ENCODE measurements at regions not wholly inside any gene's neighbourhood (a gene's known extent, or its start where the extent isn't known, plus 50 kb on each side); places are given as distances from the start of the nearest gene placed in this dataset.

DNA sequence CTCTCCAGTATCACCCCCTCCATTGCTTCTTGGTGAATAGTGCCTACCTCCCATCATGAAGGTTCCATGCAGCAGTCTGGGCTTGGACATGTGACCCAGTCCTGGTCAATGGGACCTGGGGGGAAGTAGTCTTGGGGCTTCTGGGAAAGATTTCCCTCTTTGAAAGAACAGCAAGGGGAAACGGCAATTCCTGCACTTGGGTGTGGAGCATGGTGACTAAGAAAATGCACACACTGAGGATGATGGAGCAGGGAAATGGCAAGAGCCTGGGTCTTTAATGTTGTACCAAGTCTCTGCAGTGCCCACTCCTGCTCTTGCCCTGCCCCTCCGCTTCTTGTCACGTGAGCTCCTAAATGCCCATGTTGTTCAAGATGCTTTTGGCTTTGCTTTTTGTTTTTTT lies 131.4 kb upstream of the SIX2 start:
- peaks cover 6% of the 10 kb centered on the region for H3K4me1 Mint-ChIP-seq (ENCODE audit: unreplicated experiment)
- H3K36me3 Mint-ChIP-seq (ENCODE audit: unreplicated experiment): peaks cover 3% of the 10 kb centered on the region
- TF ChIP-seq, protein P1, sequence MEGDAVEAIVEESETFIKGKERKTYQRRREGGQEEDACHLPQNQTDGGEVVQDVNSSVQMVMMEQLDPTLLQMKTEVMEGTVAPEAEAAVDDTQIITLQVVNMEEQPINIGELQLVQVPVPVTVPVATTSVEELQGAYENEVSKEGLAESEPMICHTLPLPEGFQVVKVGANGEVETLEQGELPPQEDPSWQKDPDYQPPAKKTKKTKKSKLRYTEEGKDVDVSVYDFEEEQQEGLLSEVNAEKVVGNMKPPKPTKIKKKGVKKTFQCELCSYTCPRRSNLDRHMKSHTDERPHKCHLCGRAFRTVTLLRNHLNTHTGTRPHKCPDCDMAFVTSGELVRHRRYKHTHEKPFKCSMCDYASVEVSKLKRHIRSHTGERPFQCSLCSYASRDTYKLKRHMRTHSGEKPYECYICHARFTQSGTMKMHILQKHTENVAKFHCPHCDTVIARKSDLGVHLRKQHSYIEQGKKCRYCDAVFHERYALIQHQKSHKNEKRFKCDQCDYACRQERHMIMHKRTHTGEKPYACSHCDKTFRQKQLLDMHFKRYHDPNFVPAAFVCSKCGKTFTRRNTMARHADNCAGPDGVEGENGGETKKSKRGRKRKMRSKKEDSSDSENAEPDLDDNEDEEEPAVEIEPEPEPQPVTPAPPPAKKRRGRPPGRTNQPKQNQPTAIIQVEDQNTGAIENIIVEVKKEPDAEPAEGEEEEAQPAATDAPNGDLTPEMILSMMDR (IDR thresholded peaks at IDR 0.05): no peak
- no peak for DNase-seq (ENCODE audit: extremely low spot score, unreplicated experiment)
- no peak overlapping the region for H3K27ac Mint-ChIP-seq (ENCODE audit: unreplicated experiment)
- no peak overlapping the region for H3K4me3 Mint-ChIP-seq (ENCODE audit: unreplicated experiment)
- H3K9me3 Mint-ChIP-seq (ENCODE audit: unreplicated experiment): no peaks in the 10 kb centered on the region
- H3K27me3 Mint-ChIP-seq (ENCODE audit: unreplicated experiment): peaks cover 12% of the 10 kb centered on the region

DNA sequence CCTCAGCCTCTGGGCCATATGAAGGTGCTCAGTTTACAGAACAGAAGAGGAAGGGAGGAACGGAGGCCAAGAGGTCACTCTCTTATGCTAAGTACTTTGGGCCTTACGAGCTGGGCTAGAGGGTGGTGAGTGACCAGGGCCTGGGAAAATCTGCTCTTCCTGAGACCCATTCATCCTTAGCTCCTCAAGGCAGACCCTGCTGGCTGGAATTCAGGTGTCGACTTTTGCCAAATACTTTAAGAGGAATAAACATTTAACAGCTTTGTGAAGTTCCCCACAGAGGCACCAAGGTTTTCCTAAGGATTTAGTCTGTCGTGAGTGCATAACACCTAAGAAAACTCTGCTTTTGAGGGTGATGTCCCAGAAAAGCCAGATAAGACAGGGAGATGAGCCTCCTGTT lies 129.7 kb upstream of the SIX2 start:
- Mint-ChIP-seq H3K36me3 (ENCODE audit: unreplicated experiment) (no peaks in the 10 kb centered on the region), H3K4me3 (ENCODE audit: unreplicated experiment) (no peak overlapping the region), H3K27ac (ENCODE audit: unreplicated experiment) (no peak overlapping the region), H3K27me3 (ENCODE audit: unreplicated experiment) (peaks cover 6% of the 10 kb centered on the region), H3K4me1 (ENCODE audit: unreplicated experiment) (peaks cover 14% of the 10 kb centered on the region), H3K9me3 (ENCODE audit: unreplicated experiment) (no peaks in the 10 kb centered on the region)
- no peak for DNase-seq (ENCODE audit: extremely low spot score, unreplicated experiment)
- TF ChIP-seq, protein P1 (IDR thresholded peaks at IDR 0.05): no peak

DNA sequence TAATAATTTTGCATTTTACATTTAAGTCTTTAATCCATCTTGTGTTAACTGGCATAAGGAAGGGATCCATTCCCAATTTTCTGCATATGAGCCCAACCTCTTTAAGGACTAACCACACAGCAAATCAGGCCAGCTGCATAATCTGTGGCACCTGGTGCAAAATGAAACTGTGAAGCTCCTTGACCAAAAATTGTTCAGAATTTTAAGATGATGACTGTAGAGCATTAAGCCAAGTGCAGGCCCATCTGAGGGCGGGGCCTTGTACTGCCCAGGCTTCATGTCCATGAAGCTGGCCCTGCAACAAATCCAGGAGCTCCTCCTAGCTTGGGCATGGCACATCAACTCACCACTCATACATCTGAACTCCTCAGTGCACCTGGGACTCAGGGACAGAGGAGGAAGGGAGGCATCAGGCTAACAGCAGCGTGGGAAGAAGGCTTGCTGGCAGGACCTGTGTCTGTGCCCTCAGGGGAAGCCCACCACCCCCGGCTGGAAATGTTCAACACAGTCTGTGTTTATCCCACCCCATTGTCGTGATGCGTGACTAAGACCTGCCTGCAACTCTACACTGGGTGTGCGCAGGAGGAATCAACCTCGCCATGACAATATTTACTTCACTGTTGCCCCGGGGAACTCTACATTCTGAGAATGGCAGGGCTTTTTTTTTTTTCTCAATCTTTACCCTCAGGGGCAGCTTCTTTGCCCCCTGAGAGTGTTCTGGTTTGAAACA lies 128.9 kb upstream of the SIX2 start:
- DNase-seq (ENCODE audit: extremely low spot score, unreplicated experiment): peak; percentile 62
- TF ChIP-seq, protein P1 (IDR thresholded peaks at IDR 0.05): no peak
- H3K4me3 Mint-ChIP-seq (ENCODE audit: unreplicated experiment): no peak overlapping the region

DNA sequence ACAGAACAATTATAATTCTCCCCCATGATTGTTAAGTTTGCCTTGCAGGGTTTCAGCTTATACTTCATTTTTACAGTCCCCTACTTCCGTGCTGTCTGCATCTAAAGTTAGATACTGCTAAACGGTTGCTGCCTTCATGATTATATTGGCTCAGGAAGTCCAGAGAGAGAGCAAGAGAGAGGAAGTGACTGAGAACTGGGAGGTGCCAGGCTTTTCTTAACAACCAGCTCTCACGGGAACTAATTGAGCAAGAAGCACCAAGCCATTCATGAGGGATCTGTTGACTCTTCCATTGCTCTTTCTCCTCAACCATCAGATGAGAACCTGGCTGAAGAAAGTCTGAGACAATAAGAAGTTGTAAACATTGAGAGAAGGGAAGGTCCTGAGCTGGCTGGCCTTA lies 125.5 kb upstream of the SIX2 start:
- H3K36me3 Mint-ChIP-seq (ENCODE audit: unreplicated experiment): no peaks in the 10 kb centered on the region
- TF ChIP-seq, protein P1 (IDR thresholded peaks at IDR 0.05): no peak
- peak overlapping the region; percentile 16 for H3K27ac Mint-ChIP-seq (ENCODE audit: unreplicated experiment)
- DNase-seq (ENCODE audit: extremely low spot score, unreplicated experiment): peak; percentile 11
- H3K9me3 Mint-ChIP-seq (ENCODE audit: unreplicated experiment): no peaks in the 10 kb centered on the region
- H3K27me3 Mint-ChIP-seq (ENCODE audit: unreplicated experiment): no peaks in the 10 kb centered on the region
- H3K4me3 Mint-ChIP-seq (ENCODE audit: unreplicated experiment): no peak overlapping the region
- H3K4me1 Mint-ChIP-seq (ENCODE audit: unreplicated experiment): peaks cover 22% of the 10 kb centered on the region

More for the DNA sequence above, 128.9 kb upstream of the SIX2 start:
- no peaks in the 10 kb centered on the region for H3K36me3 Mint-ChIP-seq (ENCODE audit: unreplicated experiment)
- peaks cover 19% of the 10 kb centered on the region for H3K4me1 Mint-ChIP-seq (ENCODE audit: unreplicated experiment)
- no peak overlapping the region for H3K27ac Mint-ChIP-seq (ENCODE audit: unreplicated experiment)
- no peaks in the 10 kb centered on the region for H3K9me3 Mint-ChIP-seq (ENCODE audit: unreplicated experiment)
- no peaks in the 10 kb centered on the region for H3K27me3 Mint-ChIP-seq (ENCODE audit: unreplicated experiment)

DNA sequence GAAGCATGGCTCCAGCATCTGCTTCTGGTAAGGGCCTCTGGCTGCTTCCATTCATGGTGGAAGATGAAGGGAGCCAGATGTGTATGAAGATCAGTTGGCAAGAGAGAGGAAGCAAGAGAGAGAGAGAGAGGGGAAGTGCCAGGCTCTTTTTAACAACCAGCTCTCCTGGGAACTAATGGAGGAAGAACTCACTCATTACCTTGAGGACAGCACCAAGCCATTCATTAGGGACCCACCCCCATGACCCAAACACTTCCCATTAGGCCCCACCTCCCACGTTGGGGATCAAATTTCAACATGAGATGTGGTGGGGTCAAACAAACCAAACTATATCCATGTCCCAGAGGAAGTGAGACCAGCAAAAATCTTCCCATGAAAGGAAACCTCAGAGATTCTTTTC lies 124.8 kb upstream of the SIX2 start:
- peak; percentile 30 for DNase-seq (ENCODE audit: extremely low spot score, unreplicated experiment)
- Mint-ChIP-seq H3K27me3 (ENCODE audit: unreplicated experiment) (no peaks in the 10 kb centered on the region), H3K4me3 (ENCODE audit: unreplicated experiment) (no peak overlapping the region), H3K9me3 (ENCODE audit: unreplicated experiment) (no peaks in the 10 kb centered on the region), H3K36me3 (ENCODE audit: unreplicated experiment) (no peaks in the 10 kb centered on the region), H3K4me1 (ENCODE audit: unreplicated experiment) (peaks cover 22% of the 10 kb centered on the region), H3K27ac (ENCODE audit: unreplicated experiment) (peak overlapping the region; percentile 18)
- TF ChIP-seq, protein P1 (IDR thresholded peaks at IDR 0.05): no peak

Measured in osteocyte (in vitro differentiated cells).